HL-60 (cell line): ENCODE measurements at regions not wholly inside any gene's neighbourhood (a gene's known extent, or its start where the extent isn't known, plus 50 kb on each side); places are given as distances from the start of the nearest gene placed in this dataset.

Source experiments
- TF ChIP-seq, protein P1 (sequence below): IDR thresholded peaks from one replicate; pipeline ENCODE4 v1.5.1; 2011; ENCODE audit warnings: low read length, control low read depth, inconsistent platforms; ENCODE audit not compliant: insufficient read depth
- TF ChIP-seq, protein P2 (sequence below): IDR thresholded peaks from 2 replicates; pipeline ENCODE4 v1.6.1; 2012; ENCODE audit warnings: low read depth; ENCODE audit not compliant: insufficient replicate concordance

DNA sequence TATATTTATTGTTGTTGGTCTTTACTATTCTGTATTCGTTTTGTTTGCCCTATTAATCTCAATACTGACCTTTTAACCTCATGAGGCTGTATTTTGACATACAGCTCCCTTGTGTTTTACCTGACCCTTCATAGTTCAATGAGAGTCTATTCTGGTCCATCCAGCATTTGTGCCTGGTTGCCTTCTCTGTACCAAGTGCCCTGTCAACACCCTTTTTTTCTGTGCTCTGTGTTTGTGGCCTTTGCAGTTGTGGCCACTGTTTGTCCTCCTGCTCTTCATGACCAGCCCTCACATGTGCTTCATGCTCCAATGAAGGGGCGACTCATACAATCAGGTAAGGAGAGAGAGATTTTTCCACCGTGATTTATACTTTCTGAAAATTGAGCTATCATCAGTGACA, 368.2 kb downstream of the IL20RB start:
- TF ChIP-seq, protein P1, sequence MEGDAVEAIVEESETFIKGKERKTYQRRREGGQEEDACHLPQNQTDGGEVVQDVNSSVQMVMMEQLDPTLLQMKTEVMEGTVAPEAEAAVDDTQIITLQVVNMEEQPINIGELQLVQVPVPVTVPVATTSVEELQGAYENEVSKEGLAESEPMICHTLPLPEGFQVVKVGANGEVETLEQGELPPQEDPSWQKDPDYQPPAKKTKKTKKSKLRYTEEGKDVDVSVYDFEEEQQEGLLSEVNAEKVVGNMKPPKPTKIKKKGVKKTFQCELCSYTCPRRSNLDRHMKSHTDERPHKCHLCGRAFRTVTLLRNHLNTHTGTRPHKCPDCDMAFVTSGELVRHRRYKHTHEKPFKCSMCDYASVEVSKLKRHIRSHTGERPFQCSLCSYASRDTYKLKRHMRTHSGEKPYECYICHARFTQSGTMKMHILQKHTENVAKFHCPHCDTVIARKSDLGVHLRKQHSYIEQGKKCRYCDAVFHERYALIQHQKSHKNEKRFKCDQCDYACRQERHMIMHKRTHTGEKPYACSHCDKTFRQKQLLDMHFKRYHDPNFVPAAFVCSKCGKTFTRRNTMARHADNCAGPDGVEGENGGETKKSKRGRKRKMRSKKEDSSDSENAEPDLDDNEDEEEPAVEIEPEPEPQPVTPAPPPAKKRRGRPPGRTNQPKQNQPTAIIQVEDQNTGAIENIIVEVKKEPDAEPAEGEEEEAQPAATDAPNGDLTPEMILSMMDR: no peak
- TF ChIP-seq, protein P2, sequence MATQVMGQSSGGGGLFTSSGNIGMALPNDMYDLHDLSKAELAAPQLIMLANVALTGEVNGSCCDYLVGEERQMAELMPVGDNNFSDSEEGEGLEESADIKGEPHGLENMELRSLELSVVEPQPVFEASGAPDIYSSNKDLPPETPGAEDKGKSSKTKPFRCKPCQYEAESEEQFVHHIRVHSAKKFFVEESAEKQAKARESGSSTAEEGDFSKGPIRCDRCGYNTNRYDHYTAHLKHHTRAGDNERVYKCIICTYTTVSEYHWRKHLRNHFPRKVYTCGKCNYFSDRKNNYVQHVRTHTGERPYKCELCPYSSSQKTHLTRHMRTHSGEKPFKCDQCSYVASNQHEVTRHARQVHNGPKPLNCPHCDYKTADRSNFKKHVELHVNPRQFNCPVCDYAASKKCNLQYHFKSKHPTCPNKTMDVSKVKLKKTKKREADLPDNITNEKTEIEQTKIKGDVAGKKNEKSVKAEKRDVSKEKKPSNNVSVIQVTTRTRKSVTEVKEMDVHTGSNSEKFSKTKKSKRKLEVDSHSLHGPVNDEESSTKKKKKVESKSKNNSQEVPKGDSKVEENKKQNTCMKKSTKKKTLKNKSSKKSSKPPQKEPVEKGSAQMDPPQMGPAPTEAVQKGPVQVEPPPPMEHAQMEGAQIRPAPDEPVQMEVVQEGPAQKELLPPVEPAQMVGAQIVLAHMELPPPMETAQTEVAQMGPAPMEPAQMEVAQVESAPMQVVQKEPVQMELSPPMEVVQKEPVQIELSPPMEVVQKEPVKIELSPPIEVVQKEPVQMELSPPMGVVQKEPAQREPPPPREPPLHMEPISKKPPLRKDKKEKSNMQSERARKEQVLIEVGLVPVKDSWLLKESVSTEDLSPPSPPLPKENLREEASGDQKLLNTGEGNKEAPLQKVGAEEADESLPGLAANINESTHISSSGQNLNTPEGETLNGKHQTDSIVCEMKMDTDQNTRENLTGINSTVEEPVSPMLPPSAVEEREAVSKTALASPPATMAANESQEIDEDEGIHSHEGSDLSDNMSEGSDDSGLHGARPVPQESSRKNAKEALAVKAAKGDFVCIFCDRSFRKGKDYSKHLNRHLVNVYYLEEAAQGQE: no peak
